ENCODE measurements at regions not wholly inside any gene's neighbourhood (a gene's known extent, or its start where the extent isn't known, plus 50 kb on each side); places are given as distances from the start of the nearest gene placed in this dataset.

DNA sequence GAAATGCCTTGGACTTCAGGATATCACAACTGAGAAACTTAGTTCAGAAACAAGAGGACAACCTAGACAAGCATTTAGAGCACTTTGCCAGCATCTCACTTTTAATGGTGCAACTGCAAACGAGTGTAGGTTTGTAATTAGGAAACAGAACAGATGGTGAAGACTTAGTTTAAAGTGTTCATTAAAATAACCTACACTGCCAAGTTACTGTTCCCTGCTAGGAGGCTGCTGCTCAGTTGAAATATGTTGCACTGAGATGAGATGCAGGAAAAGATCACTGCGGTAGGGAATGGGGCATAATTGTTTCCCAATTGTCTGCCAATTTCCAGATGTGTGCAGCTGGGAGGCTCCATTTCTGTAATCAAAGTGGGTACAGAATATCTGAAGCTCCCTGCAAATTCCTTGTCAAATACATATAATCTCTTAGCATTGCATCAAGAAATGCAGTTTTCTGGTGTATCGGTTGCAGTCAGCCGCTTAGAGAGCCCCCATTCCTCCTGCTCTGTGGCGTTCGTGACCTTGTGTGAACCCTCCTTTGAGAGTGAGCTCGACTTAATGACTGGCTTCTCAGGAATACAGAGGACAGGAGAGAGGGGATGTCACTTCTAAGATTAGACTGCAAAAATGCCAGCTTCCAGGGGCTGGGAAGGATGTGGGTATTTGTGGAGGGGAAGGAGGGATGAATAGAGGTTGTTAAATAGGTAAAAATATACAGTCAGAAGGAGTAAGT, 448.9 kb downstream of the MED10 start:
- DNase-seq, result no peak

DNA sequence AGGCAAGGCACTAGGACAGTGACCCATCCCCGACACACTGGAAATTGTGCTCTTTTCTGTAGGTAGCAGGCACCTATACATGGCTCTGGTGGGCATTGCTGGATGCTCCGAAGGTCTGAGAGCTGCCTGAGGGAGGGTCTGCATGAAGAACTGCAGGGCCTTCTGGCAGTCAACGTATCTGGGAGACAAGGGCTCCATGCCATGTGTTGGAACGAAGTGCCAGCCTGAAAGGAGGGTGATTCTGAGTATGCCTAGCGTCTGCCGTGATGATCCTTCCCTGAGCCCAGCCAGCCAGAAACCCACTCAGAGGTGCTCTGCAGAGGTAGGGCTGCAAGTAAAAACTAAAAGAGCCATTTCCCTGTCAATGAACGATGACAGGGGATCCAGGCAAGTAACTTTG, 453.2 kb downstream of the MED10 start:
- no peak for DNase-seq

DNA sequence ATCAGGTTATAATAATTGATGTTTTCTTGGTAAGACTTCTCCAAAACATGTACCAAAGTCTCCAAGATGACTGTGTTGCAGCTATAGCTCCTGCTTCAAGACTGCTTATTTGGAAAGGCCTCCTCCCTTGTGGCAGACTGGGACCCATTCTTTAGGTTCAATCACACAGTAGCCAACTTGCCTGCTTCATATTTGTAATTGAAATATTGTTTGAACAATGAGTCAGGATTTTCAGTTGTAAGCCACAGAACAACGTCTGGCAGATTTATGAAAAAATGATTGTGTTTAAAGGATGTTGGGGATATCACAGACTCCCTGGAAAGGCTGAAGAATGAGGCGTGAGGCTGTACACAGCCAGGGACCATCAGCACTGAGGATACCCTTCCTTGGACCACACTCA, 458.9 kb downstream of the MED10 start:
- no peak for DNase-seq

DNA sequence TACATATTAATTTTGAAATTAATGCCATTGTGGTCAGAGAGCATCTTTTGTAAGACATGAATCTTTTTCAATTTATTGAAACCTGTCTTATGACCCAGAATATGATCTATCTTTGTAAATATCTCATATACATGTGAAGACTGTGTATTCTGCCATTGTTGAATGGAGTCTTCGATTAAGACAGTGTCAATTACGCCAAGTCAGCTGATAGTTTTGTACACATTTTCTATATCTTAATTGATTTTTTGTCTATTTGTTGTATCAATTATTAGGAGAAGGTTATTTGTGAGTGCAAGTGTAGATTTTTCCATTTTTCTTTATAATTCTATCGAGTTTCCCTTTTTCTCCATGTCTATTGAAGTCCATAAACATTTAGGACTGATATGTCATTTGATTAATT, 471.6 kb downstream of the MED10 start:
- DNase-seq, result no peak

DNA sequence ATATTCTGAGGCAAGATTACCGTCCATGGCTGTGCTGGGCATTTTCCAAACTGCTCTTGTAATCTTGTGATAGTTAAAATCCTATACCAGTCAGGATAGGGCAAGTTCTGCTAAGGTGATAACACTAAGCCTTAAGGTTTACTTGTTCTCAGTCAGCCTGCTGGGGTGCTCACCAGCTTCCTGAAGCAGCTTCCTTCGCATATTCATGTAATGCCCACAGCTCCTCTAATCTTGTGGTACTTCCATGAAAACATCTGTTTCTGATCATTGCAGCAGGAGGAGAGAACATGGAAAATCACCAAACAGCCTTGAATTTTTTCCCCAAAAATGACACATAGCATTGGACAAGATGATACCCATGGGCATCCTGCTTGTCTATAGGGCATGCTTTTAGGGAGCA, 473.2 kb downstream of the MED10 start:
- no peak for DNase-seq

DNA sequence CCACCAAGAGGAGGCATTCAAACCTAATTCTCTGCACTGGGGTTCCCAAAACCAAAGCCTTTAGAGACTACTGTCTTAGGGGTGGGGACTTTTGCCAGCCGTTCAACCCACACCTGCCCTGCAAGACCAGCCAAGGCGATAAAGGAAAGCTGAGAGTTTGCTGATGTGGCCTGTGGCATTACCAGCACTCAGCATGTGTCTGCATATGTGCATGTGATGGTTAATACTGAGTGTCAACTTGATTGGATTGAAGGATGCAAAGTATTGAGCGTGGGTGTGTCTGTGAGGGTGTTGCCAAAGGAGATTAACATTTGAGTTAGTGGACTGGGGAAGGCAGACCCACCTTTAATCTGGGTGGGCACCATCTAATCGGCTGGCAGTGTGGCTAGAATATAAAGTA, 474.2 kb downstream of the MED10 start:
- no peak for DNase-seq

DNA sequence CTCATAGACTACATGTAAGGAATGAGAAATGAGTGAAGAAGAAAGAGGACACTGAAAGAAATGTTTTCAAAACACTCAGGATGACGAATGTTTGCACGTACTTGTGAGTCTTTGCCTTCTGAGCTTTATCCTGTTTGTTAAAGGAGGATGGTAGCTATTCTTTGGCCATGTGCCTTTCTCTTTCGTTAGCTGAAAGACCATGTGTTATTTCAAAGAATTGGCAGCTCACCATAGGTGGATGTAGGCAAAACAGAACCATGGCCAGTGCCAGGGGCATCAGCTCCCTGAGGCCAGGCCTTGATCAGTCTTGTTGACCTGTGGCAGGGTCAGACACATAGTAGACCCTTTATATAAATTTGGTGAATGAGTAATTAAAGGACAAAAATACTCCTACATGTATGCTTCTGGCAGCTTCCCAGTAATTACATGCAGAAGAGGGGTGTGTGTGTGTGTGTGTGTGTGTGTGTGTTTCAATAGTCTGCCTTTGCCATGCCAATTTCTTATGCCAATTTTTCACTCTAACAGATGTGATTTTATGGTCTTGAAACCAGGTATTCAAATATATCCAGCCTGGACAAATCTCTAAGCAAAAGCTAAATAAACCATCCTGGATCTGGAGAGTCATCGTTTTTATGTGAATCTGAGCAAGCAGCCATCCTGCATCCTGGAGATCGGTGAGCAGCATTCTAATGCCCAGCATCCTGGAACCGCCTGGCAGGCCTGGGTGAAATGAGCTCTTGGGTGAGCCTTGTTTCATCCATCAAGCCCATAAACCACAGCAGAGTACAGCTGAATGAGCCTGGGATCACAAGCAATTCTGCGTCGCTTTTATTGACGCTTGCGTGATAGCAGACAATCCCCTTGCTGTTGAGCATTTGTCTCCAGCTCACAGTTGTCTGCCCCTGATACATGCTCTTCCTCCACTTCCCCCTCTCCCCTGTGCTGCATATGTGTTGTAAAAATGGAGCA, 475.4 kb downstream of the MED10 start:
- no peak for DNase-seq

DNA sequence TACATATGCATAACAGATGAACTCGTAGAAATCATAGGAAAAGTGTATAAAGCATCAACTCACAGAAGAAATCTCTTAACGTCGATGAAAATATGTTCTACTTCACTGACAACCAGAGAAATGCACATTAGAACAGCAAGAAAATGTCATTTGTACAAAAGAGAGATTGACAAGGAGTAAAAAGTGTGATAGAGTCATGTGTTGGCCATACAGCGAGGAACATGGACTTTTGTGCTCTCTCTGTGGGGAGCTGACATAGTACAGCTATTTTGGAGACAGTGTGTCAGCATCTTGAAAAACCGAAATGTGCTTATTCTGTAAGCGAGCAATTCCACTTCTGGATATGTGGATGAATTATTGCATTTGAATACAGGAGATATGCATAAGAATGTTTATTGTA, 477.9 kb downstream of the ICE1 start:
- DNase-seq, result no peak

DNA sequence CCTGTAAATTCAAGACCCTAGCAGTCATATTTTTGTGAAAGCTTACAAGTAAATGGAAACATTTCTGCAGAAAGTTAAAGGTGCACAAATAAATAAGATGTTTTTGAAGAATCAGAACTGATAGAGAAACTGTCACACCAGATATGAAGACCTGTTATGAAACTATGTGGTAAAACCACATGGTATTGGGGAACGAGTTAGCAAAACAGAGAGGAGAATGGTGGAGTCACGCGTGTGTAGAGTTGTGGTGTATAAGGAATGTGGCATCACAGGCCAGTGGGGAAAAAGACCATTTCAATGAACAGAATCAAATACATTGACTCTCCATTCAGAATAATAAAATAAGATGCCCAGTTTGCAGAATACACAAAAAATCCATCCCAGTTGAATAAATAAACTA, 477.2 kb downstream of the ICE1 start:
- no peak for DNase-seq

DNA sequence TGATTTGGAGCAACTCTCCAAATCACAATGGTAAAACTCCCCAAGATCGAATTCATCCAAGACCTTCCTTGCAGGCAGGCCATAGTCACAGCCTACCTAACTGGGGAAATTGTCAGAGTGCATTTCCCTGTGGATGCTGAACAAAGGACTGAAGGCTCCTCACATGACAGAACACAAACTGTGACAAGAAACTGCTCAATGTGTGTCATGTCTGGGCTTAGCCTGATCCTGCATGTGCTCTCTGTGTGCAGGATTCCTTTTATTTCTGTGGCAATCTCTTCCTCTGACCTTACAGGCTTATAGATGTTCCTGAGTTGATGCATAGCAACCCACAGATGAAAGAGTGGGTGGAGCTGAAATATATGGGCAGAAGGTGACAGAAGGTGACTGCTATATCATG, 465.8 kb downstream of the ICE1 start:
- no peak for DNase-seq

DNA sequence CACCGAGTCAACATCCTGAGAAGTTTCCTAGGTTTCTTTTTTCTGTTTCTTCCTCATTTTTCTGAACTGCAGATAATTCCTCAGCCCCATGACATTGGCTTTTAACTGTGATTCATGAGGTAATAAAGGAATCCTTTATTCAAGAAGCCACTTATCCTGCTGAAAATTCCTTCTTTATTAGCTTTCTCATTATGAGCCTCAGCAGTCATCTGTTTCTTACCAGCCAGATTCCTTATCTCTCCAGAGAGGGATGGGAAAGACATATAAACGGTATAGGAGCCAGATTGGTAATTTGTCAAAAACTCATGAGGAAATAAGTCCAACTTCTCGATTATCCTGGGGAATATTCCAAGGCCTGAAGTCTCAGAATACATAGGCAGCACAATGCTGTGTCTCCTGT, 465.4 kb downstream of the ICE1 start:
- DNase-seq, result no peak

DNA sequence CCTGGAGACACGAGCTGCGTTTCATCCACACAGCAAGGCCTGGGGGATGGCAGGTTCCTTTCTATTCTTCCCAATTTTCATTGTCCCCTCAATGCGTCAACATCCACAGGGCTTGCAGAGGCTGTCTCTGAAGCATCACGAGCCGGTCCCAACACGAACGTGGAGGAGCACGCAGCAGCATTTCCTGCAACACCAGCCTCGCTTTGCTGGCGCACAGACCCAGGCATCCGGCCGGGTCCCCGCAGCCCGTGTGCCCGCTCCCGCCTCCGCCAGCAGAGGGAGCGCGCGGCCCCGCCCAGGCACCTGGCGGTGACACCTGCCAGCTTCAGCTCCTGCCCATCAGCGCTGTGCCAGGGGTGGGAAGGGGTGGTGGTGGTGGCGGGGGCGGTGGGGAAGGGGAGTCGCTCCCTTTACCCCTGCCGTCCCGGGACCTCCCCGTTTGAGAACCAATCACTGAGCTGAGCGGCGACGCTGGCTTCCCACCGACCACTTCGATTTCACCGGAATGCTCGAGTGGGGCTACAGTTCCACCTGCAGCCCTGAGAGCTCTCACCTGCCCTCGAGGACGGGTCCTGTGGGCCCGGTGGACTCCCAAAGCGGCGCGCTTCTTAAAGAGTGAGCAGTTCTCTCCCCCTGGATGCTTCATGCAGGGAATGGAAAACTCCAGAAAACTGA, 464.5 kb downstream of the ICE1 start:
- peak; percentile 30 for DNase-seq

DNA sequence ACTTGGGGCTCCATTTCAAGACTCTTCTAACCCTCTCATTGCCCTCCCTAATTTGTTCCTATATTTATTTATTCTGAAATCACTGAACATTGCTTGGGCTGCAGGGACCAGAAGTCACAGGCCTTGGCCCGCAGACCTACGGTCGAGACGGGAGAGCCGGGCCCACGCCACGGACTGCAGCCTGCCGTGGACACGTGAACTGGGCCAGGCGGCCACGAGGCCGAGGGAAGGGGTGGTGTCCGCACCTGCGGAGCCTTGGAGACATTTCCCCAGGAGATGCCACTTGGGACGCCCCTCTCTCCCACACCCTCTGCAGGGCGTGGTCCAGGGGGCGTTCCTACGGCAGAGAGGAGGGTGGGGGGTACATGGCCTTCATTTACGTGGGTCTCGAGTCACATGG, 463.9 kb downstream of the ICE1 start:
- no peak for DNase-seq

DNA sequence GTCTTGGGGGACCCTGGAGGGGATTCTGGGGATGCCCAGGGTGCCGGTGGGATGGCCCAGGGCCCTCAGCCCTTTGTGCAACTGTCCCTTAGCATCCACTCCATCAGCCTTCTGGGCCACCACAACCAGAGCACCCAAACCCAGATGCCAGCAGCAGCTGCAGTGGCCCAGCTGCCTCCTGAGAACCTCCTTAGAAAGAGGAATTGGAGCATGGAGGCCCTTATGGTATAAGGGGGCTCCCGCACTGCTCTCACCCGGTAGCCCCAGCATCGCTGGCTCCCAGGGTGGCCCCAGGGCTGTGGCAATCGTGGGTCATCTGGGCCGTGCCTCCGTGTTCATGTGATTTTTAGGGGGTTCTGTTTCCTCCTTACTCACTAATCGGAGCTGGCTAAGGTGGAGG, 463.3 kb downstream of the ICE1 start:
- DNase-seq, result no peak

DNA sequence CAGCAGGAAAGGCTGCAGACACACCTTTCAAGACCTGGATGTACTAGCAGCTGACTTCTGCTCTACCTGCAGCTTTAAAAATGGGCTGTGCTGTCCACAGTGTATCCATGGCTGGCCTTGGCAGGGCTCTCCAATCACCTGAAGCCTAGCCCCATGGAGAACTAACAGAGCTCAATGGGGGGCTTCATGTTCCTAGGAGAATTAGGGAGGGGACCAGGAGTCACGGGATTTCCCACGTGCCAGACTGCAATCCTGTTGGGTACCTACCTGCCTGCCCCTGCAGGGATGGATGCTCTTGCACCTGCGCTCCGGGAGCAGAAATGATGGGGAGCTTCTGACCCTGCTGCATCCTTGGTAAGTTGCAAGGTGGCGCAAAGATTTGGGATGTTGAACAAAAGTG, 462.1 kb downstream of the ICE1 start:
- no peak for DNase-seq

DNA sequence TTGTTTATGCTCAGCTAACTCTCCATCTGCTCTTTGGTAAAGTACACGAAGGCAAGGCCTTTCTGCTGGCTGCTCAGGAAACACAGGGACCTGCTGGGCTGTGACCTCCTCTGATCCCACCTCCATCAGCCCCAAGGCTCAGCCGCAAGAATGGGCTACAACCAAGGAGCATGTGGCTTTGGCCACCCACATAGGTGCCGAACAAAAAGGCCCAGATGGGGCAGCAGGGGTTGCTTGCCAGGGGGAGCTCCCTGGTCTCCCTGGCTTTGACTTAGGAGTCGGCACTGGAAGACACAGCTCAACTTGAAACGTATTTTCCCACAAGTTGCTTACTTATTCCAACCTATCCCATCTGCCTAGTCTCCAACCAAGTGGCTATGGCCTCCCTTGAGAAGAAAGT, 461.1 kb downstream of the ICE1 start:
- no peak for DNase-seq

DNA sequence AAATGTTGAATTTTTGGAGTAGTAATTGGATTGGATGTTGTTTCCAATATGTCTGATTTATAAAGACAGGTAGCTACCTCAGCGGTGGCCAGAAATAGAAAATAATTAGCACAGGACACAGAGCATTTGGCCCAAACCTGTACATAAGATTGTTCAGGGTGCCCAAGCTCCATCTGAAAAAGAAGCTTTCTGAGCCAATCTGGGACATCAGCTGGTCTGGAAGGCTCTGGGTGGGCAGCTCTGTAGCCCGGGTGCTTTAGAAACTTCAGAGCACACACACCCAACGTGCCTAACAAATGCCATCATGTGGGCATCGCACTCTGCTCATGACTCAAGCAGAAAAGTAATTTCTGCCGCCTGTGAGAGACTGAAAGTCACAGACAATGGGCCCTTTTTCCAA, 460.7 kb downstream of the ICE1 start:
- DNase-seq, result no peak

DNA sequence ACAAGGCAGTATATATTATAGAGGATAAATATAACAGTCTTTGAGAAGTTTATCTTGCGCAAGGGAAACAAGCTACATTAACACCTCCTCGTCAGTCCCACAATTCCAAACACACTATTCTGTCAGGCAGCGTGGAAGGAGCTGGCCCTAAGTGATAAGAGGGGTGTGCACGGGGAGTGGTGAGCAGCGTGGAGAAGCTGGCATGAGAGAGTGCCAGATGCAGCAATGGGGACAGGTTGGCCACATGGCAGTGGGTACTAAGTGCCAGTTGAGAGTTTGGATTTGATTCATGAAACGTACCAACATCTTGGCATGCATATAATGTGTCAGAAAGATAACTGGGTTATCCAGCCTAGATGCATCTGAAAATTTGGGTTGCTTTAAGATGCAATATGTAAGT, 460.2 kb downstream of the ICE1 start:
- no peak for DNase-seq

DNA sequence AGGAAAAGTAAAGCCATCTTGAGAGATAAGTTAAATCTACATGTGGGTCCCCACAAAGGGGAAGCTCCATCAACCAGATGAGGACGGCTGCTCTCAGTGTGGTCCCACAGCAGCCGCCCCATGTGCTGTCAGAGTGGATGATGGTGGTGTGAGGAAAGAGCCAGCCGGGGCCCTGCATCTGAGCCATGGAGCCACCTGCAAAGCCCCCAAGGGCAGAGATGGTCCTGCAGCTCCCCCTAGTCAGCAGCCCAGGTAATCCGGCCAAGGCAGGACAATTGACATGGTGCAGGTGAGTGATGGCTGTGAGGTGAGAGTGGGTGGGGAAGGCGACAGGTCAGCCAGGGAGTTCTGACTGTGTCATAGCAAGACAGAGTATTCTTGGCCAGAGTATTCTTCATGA, 458.8 kb downstream of the ICE1 start:
- DNase-seq, result no peak

DNA sequence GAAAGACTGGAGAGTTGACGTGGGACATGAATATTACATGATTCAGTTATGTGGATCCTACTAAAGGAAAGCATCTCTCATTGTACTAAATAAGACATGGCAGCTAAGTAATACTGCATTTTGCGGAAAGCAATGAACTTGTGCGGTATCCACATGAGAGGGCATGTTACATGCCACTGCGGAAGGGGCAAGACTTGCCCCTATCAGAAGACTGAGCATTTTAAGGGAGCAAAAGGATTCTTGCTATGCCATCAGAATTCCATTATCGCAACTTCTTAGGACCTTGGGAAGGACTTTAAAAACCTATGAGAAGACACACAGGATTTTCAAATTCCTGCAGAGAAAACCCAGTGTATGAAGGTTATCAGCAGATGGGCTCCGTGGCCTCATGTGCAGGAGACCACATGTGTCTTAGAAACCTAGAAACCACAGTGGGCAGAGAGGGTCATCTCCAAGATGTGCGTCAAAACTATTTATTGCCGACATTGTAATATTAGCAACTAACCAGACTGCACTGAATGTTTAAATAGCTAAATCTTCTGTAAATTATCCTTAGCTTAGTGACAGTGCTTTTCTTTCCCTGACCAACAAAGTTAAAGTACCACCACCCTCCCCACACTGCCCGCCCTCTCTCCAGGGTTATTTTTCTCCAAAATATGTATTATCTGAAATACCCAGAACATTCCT, 457.7 kb downstream of the ICE1 start:
- DNase-seq, result no peak

DNA sequence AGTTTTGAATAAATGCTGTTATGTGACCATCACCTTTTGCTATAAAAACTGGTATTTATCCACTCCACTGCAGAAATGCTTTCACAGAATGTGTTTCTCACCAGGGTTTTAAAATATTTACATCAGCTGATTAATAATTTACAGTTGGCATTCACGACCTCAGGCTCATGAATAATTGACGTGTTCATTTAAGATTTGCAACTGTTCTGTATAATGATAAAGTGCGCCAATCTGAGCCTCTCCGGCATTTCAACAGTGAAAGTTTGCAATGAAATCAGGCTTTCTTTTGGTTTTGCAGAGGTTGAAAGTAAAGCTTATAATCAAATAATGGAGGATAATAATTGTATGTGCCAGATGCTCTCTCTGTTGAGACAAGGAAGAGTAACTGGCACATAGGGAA, 434.9 kb downstream of the ICE1 start:
- no peak for DNase-seq

DNA sequence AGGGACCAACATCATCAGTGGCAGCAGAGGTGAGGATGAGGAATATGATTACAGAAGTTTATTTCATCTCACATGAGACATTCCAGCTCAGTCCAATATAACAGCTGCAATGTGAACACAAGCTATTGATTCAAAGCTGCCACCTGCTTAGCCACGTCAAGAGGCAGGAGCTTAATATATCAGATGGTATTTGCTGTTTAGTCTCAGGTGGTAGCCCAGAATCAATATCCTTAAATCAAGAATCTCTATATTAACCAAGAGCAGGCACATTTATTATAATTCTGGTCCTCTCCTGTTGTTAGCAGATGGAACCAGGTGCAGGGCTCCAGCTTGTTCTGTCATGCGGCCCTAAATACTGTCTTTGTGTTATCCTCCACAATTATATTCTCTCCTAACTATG, 431.6 kb downstream of the ICE1 start:
- DNase-seq, result no peak

DNA sequence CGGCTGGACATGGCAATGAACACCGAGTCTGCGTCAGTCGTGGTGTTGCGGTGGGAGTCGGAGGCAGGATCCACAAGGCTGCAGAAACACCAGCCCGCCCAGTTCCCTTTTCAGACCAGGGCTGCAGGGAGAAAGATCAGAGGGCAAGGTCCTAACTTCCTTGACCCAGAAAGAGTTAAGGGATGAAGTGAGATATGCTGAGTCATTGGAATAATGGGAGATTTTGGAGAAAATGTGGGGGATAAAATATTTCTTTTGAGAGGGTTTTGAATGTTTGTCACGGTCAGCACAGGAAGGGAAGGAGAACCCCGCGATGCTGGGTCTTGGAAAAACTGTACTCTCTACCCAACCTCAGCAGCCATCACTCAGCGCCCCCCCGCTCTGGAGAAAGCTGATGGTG, 416.0 kb downstream of the ICE1 start:
- DNase-seq, result no peak
